HepG2 (cell line): ENCODE measurements at regions not wholly inside any gene's neighbourhood (a gene's known extent, or its start where the extent isn't known, plus 50 kb on each side); places are given as distances from the start of the nearest gene placed in this dataset.
A peak's percentile ranks its signal among the peaks of the same experiment; 100 is the strongest.

Source experiments
- ARID3A ChIP-seq: IDR thresholded peaks from 2 replicates; pipeline ENCODE4 v1.6.1; 2012; ENCODE audit warnings: low read depth, low read length, improper control_type of control experiment
- ATF7 ChIP-seq, 2 experiments: fragments of 450-650 bp in 1 of 2; sonication (generic) in 1 of 2; formaldehyde crosslinking in 1 of 2; IDR thresholded peaks; 2 replicates each; pipeline versions ENCODE4 v1.4.0 to v1.6.1; 2016 to 2020; ENCODE audit warnings: antibody characterized with exemption in 1 of 2, mild to moderate bottlenecking in 1 of 2, missing genetic modification reagents in 1 of 2
- ATRX ChIP-seq: sonication (generic); formaldehyde crosslinking; IDR thresholded peaks from 2 replicates; pipeline ENCODE4 v1.4.0; 2020; ENCODE audit warnings: missing genetic modification reagents, borderline replicate concordance
- BCL3 ChIP-seq: sonication (generic); formaldehyde crosslinking; IDR thresholded peaks from 2 replicates; pipeline ENCODE4 v1.5.1; 2020; ENCODE audit warnings: mild to moderate bottlenecking, missing genetic modification reagents, moderate library complexity
- BRCA1 ChIP-seq: sonication (generic); formaldehyde crosslinking; IDR thresholded peaks from 2 replicates; pipeline ENCODE4 v1.4.0; 2020; ENCODE audit warnings: missing genetic modification reagents
- CC2D1A ChIP-seq: sonication (generic); formaldehyde crosslinking; IDR thresholded peaks from 2 replicates; pipeline ENCODE4 v1.8.1; 2023; ENCODE audit warnings: mild to moderate bottlenecking, missing genetic modification reagents
- DR1 ChIP-seq: sonication (generic); formaldehyde crosslinking; IDR thresholded peaks from 2 replicates; pipeline ENCODE4 v1.8.0; 2021; ENCODE audit warnings: mild to moderate bottlenecking, missing genetic modification reagents, inconsistent platforms
- HMG20A ChIP-seq: IDR thresholded peaks from 2 replicates; pipeline ENCODE4 v1.6.1; 2016; ENCODE audit warnings: borderline replicate concordance
- IKZF1 ChIP-seq: fragments of 450-650 bp; IDR thresholded peaks from 2 replicates; pipeline ENCODE4 v1.7.1; 2016
- KLF6 ChIP-seq: IDR thresholded peaks from 2 replicates; pipeline ENCODE4 v1.8.0; 2016; ENCODE audit warnings: missing biosample characterization, missing genetic modification reagents
- NFKBIZ ChIP-seq: IDR thresholded peaks from 2 replicates; pipeline ENCODE4 v1.6.1; 2018; ENCODE audit warnings: missing genetic modification reagents, missing compliant biosample characterization
- NFRKB ChIP-seq: fragments of 450-650 bp; IDR thresholded peaks from 2 replicates; pipeline ENCODE4 v1.6.1; 2017
- RCOR2 ChIP-seq: IDR thresholded peaks from 2 replicates; pipeline ENCODE4 v1.6.1; 2016; ENCODE audit warnings: missing biosample characterization, missing genetic modification reagents
- RXRB ChIP-seq: IDR thresholded peaks from 2 replicates; pipeline ENCODE4 v1.6.1; 2016; ENCODE audit warnings: borderline replicate concordance, missing genetic modification reagents, missing compliant biosample characterization
- SAP130 ChIP-seq: IDR thresholded peaks from 2 replicates; pipeline ENCODE4 v1.6.1; 2016; ENCODE audit warnings: low read depth
- TARDBP ChIP-seq: sonication (generic); formaldehyde crosslinking; IDR thresholded peaks from 2 replicates; pipeline ENCODE4 v1.8.0; 2022; ENCODE audit warnings: mild to moderate bottlenecking, missing genetic modification reagents
- U2AF1 ChIP-seq: fragments of 200-400 bp; formaldehyde crosslinking; optimal IDR thresholded peaks from 2 replicates; pipeline ENCODE3; 2017; ENCODE audit warnings: mild to moderate bottlenecking, low read depth, low read length
- WIZ ChIP-seq: sonication (generic); formaldehyde crosslinking; IDR thresholded peaks from 2 replicates; pipeline ENCODE4 v1.5.1; 2020; ENCODE audit warnings: mild to moderate bottlenecking, missing genetic modification reagents
- ZBTB26 ChIP-seq: IDR thresholded peaks from 2 replicates; pipeline ENCODE4 v1.6.1; 2016; ENCODE audit warnings: missing compliant biosample characterization, missing genetic modification reagents, borderline replicate concordance
- ZFP36L2 ChIP-seq: sonication (generic); formaldehyde crosslinking; IDR thresholded peaks from 2 replicates; pipeline ENCODE4 v1.4.0; 2020; ENCODE audit warnings: missing genetic modification reagents
- ZNF124 ChIP-seq: sonication (generic); formaldehyde crosslinking; IDR thresholded peaks from 2 replicates; pipeline ENCODE4 v1.4.0; 2020; ENCODE audit warnings: missing genetic modification reagents
- ZNF253 ChIP-seq: sonication (generic); formaldehyde crosslinking; IDR thresholded peaks from 2 replicates; pipeline ENCODE4 v1.8.0; 2022; ENCODE audit warnings: mild to moderate bottlenecking, missing genetic modification reagents, borderline replicate concordance
- ZNF263 ChIP-seq: sonication (generic); formaldehyde crosslinking; IDR thresholded peaks from 2 replicates; pipeline ENCODE4 v1.4.0; 2020; ENCODE audit warnings: missing genetic modification reagents
- ZNF564 ChIP-seq: sonication (generic); formaldehyde crosslinking; IDR thresholded peaks from 2 replicates; pipeline ENCODE4 v1.8.1; 2023; ENCODE audit warnings: mild to moderate bottlenecking, missing genetic modification reagents
- ZNF782 ChIP-seq: sonication (generic); formaldehyde crosslinking; IDR thresholded peaks from 2 replicates; pipeline ENCODE4 v1.4.0; 2020; ENCODE audit warnings: missing genetic modification reagents, mild to moderate bottlenecking, borderline replicate concordance
- ZNF83 ChIP-seq: sonication (generic); formaldehyde crosslinking; IDR thresholded peaks from 2 replicates; pipeline ENCODE4 v1.4.0; 2020; ENCODE audit warnings: missing genetic modification reagents, mild to moderate bottlenecking, borderline replicate concordance
- ZSCAN31 ChIP-seq: sonication (generic); formaldehyde crosslinking; IDR thresholded peaks from 2 replicates; pipeline ENCODE4 v1.5.0; 2020; ENCODE audit warnings: low read depth, mild to moderate bottlenecking, missing genetic modification reagents
- TF ChIP-seq, protein P1 (sequence below): sonication (generic); formaldehyde crosslinking; IDR thresholded peaks from 2 replicates; pipeline ENCODE4 v1.9.0; 2021; ENCODE audit warnings: missing genetic modification reagents, borderline replicate concordance

DNA sequence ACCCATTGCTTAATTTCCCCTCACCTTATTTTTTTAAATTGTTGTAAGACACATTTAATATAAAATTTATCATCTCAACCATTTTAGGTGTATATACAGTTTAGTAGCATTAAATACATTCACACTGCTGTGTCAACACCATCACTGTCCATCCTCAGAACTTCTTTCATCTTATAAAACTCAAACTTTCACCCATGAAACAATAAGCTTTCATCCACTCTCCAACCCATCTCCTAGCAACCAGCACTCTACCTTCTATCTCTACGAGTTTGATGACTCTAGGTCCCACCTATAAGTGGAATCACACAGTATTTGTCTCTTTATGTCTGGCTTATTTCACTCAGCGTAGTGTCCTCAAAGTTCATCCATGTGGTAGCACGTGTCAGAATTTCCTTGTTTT is 75.5 kb downstream of the TBX3 start (continued):
- TF ChIP-seq ZSCAN31, result no peak
- TF ChIP-seq RXRB (CRISPR knock-in tag), result no peak
- TF ChIP-seq ZNF782 (CRISPR knock-in tag), result no peak
- no peak for TF ChIP-seq BCL3 (CRISPR knock-in tag)
- TF ChIP-seq ZNF83 (CRISPR knock-in tag), result no peak
- TF ChIP-seq NFRKB, result no peak
- peak; percentile 81 for TF ChIP-seq ARID3A
- TF ChIP-seq ATRX, result no peak
- TF ChIP-seq ZNF263 (CRISPR knock-in tag), result no peak
- no peak for TF ChIP-seq KLF6 (CRISPR knock-in tag)
- no peak for TF ChIP-seq ZNF124
- TF ChIP-seq ZBTB26, result no peak
- TF ChIP-seq, protein P1, sequence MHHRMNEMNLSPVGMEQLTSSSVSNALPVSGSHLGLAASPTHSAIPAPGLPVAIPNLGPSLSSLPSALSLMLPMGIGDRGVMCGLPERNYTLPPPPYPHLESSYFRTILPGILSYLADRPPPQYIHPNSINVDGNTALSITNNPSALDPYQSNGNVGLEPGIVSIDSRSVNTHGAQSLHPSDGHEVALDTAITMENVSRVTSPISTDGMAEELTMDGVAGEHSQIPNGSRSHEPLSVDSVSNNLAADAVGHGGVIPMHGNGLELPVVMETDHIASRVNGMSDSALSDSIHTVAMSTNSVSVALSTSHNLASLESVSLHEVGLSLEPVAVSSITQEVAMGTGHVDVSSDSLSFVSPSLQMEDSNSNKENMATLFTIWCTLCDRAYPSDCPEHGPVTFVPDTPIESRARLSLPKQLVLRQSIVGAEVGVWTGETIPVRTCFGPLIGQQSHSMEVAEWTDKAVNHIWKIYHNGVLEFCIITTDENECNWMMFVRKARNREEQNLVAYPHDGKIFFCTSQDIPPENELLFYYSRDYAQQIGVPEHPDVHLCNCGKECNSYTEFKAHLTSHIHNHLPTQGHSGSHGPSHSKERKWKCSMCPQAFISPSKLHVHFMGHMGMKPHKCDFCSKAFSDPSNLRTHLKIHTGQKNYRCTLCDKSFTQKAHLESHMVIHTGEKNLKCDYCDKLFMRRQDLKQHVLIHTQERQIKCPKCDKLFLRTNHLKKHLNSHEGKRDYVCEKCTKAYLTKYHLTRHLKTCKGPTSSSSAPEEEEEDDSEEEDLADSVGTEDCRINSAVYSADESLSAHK (CRISPR knock-in tag), result no peak
- TF ChIP-seq IKZF1, result no peak
- 0 out of 2 replicates have a peak, but pooled peaks have one; percentile 12 for TF ChIP-seq HMG20A
- TF ChIP-seq CC2D1A (CRISPR knock-in tag), result no peak
- no peak for TF ChIP-seq NFKBIZ (CRISPR knock-in tag)
- no peak for TF ChIP-seq ZNF564
- 0 out of 2 replicates have a peak, but pooled peaks have one; percentile 22 for TF ChIP-seq SAP130 (CRISPR knock-in tag)
- TF ChIP-seq DR1 (CRISPR knock-in tag), result no peak
- TF ChIP-seq RCOR2 (CRISPR knock-in tag), result 0 out of 2 replicates have a peak, but pooled peaks have one; percentile 19
- TF ChIP-seq ZNF253, result no peak
- TF ChIP-seq U2AF1, result no peak
- no peak for TF ChIP-seq ATF7 (IDR thresholded peaks at IDR 0.05)
- no peak for TF ChIP-seq ATF7 (CRISPR knock-in tag; IDR thresholded peaks at IDR 0.05)
- TF ChIP-seq BRCA1 (CRISPR knock-in tag), result no peak
- TF ChIP-seq ZFP36L2 (CRISPR knock-in tag), result no peak
- no peak for TF ChIP-seq WIZ (CRISPR knock-in tag)
- no peak for TF ChIP-seq TARDBP (CRISPR knock-in tag)
